ENCODE measurements at regions not wholly inside any gene's neighbourhood (a gene's known extent, or its start where the extent isn't known, plus 50 kb on each side); places are given as distances from the start of the nearest gene placed in this dataset.

DNA sequence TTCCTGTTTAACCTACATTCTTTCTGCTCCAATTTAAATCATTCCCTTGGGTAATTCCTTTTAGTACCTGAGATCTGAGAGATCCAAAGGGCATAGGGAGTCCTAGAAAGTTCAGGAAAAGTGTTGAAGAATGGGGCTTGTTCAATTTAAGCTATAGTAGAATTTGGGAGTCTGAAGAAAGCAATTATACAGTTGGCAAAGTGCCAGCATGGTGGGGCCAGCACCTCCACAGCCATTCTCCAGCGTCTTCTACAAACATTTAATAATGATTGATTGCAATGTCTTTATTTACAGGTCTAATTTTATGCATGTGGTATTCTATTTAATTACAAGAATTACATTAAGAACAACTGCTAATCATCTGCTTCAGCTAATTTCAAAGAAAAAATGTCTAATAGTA is 957.7 kb upstream of the GYPC start:
- intact Hi-C loops (cut with micrococcal nuclease; ENCODE audit: unreplicated experiment) = no loop called here
- DNase-seq (ENCODE audit: low read depth, low spot score) (no peak), FAIRE-seq (no peak), ATAC-seq (no peak)
- Histone ChIP-seq H3K4me1 (ENCODE audit: control insufficient read depth, insufficient read depth, low read length) (no peaks in the 10 kb centered on the region), H3K79me2 (ENCODE audit: control insufficient read depth, insufficient read depth, low read length) (no peaks in the 10 kb centered on the region), H3K27me3 (replicated peaks in 1 of 2; ENCODE audit: control insufficient read depth in 2 of 2, insufficient read depth in 2 of 2, low read length in 1 of 2) (no peaks in the 10 kb centered on the region), H4K20me1 (ENCODE audit: control insufficient read depth, insufficient read depth) (no peaks in the 10 kb centered on the region), H3K4me2 (ENCODE audit: control insufficient read depth, insufficient read depth) (no peak overlapping the region), H3K9me3 (replicated peaks; ENCODE audit: control insufficient read depth, insufficient read depth, low read length) (no peaks in the 10 kb centered on the region), H2AFZ (ENCODE audit: control insufficient read depth, low read depth, low read length) (no peak overlapping the region), H3K4me3 (no peak overlapping the region), H3K9ac (ENCODE audit: control insufficient read depth, insufficient read depth, low read length) (no peak overlapping the region), H3K36me3 (ENCODE audit: control insufficient read depth in 2 of 2, insufficient read depth in 2 of 2, low read length in 1 of 2) (no peaks in the 10 kb centered on the region), H3K27ac (ENCODE audit: control insufficient read depth, insufficient read depth) (no peak overlapping the region)
- TF ChIP-seq, protein P1, sequence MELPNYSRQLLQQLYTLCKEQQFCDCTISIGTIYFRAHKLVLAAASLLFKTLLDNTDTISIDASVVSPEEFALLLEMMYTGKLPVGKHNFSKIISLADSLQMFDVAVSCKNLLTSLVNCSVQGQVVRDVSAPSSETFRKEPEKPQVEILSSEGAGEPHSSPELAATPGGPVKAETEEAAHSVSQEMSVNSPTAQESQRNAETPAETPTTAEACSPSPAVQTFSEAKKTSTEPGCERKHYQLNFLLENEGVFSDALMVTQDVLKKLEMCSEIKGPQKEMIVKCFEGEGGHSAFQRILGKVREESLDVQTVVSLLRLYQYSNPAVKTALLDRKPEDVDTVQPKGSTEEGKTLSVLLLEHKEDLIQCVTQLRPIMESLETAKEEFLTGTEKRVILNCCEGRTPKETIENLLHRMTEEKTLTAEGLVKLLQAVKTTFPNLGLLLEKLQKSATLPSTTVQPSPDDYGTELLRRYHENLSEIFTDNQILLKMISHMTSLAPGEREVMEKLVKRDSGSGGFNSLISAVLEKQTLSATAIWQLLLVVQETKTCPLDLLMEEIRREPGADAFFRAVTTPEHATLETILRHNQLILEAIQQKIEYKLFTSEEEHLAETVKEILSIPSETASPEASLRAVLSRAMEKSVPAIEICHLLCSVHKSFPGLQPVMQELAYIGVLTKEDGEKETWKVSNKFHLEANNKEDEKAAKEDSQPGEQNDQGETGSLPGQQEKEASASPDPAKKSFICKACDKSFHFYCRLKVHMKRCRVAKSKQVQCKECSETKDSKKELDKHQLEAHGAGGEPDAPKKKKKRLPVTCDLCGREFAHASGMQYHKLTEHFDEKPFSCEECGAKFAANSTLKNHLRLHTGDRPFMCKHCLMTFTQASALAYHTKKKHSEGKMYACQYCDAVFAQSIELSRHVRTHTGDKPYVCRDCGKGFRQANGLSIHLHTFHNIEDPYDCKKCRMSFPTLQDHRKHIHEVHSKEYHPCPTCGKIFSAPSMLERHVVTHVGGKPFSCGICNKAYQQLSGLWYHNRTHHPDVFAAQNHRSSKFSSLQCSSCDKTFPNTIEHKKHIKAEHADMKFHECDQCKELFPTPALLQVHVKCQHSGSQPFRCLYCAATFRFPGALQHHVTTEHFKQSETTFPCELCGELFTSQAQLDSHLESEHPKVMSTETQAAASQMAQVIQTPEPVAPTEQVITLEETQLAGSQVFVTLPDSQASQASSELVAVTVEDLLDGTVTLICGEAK (IDR thresholded peaks at IDR 0.05; ENCODE audit: borderline replicate concordance) = no peak
- TF ChIP-seq RAD51 (IDR thresholded peaks at IDR 0.05) = no peak
- 0% methylated on average over 1 of the region's 1 CpG for WGBS (ENCODE audit: insufficient coverage, insufficient replicate concordance, low lambda C conversion rate, missing lambda C conversion rate)
- SMC1A ChIA-PET (ENCODE audit: uncharacterized antibody, unreplicated experiment) = no interaction called here
- RAD21 ChIA-PET (ENCODE audit: unreplicated experiment) = no interaction called here
- in situ Hi-C loops (cut with MboI) = no loop called here
- no TSS peak for BruUV-seq (replicated peaks)
- POLR2A ChIA-PET = no interaction called here
- CTCF ChIA-PET = interaction anchor here (0.6 kb wide), 1 partner anchor 953 kb away, joined by 3 read pairs; no protein-coding TSS in a partner anchor

DNA sequence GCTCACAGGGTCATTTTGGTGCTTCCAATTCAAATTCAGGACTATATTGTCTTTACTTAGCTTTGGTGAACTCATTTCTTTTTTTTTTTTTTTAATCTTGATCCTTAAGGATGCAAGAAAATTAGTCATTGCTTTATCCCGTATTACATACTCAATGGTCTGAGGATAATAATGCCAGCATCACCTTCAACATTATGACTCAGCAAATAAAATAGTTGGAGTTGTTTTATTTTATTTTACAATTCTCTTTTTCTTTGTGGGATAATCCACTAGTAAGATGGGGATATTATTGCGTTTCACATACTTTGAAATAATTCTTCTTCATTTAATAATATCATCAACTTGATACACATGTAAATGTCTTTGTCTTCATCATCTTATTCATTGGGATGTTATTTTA is 954.9 kb upstream of the GYPC start:
- Histone ChIP-seq H2AFZ (ENCODE audit: control insufficient read depth, low read depth, low read length) (no peak overlapping the region), H4K20me1 (ENCODE audit: control insufficient read depth, insufficient read depth) (no peaks in the 10 kb centered on the region), H3K4me2 (ENCODE audit: control insufficient read depth, insufficient read depth) (no peak overlapping the region), H3K27ac (ENCODE audit: control insufficient read depth, insufficient read depth) (no peak overlapping the region), H3K4me3 (no peak overlapping the region), H3K9ac (ENCODE audit: control insufficient read depth, insufficient read depth, low read length) (no peak overlapping the region), H3K36me3 (ENCODE audit: control insufficient read depth in 2 of 2, insufficient read depth in 2 of 2, low read length in 1 of 2) (no peaks in the 10 kb centered on the region), H3K9me3 (replicated peaks; ENCODE audit: control insufficient read depth, insufficient read depth, low read length) (no peaks in the 10 kb centered on the region), H3K27me3 (replicated peaks in 1 of 2; ENCODE audit: control insufficient read depth in 2 of 2, insufficient read depth in 2 of 2, low read length in 1 of 2) (no peaks in the 10 kb centered on the region), H3K4me1 (ENCODE audit: control insufficient read depth, insufficient read depth, low read length) (no peaks in the 10 kb centered on the region), H3K79me2 (ENCODE audit: control insufficient read depth, insufficient read depth, low read length) (no peaks in the 10 kb centered on the region)
- DNase-seq (ENCODE audit: low read depth, low spot score) (no peak), FAIRE-seq (no peak), ATAC-seq (no peak)
- intact Hi-C loops (cut with micrococcal nuclease; ENCODE audit: unreplicated experiment) = no loop called here
- ChIA-PET CTCF (interaction anchor here (0.7 to 0.9 kb wide), 2 partner anchors 184 to 1257 kb away, joined by 3 to 6 read pairs; no protein-coding TSS in a partner anchor), RAD21 (ENCODE audit: unreplicated experiment) (no interaction called here), POLR2A (no interaction called here), SMC1A (ENCODE audit: uncharacterized antibody, unreplicated experiment) (no interaction called here)
- BruUV-seq (replicated peaks) = no TSS peak
- in situ Hi-C loops (cut with MboI) = no loop called here
- WGBS (ENCODE audit: insufficient coverage, insufficient replicate concordance, low lambda C conversion rate, missing lambda C conversion rate) = 17% methylated on average over 2 of the region's 2 CpGs
- TF ChIP-seq YY1 (IDR thresholded peaks at IDR 0.05; ENCODE audit: low read depth, low read length) = no peak
- TF ChIP-seq, protein P2, sequence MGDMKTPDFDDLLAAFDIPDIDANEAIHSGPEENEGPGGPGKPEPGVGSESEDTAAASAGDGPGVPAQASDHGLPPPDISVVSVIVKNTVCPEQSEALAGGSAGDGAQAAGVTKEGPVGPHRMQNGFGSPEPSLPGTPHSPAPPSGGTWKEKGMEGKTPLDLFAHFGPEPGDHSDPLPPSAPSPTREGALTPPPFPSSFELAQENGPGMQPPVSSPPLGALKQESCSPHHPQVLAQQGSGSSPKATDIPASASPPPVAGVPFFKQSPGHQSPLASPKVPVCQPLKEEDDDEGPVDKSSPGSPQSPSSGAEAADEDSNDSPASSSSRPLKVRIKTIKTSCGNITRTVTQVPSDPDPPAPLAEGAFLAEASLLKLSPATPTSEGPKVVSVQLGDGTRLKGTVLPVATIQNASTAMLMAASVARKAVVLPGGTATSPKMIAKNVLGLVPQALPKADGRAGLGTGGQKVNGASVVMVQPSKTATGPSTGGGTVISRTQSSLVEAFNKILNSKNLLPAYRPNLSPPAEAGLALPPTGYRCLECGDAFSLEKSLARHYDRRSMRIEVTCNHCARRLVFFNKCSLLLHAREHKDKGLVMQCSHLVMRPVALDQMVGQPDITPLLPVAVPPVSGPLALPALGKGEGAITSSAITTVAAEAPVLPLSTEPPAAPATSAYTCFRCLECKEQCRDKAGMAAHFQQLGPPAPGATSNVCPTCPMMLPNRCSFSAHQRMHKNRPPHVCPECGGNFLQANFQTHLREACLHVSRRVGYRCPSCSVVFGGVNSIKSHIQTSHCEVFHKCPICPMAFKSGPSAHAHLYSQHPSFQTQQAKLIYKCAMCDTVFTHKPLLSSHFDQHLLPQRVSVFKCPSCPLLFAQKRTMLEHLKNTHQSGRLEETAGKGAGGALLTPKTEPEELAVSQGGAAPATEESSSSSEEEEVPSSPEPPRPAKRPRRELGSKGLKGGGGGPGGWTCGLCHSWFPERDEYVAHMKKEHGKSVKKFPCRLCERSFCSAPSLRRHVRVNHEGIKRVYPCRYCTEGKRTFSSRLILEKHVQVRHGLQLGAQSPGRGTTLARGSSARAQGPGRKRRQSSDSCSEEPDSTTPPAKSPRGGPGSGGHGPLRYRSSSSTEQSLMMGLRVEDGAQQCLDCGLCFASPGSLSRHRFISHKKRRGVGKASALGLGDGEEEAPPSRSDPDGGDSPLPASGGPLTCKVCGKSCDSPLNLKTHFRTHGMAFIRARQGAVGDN (IDR thresholded peaks at IDR 0.05) = no peak
- TF ChIP-seq, protein P3, sequence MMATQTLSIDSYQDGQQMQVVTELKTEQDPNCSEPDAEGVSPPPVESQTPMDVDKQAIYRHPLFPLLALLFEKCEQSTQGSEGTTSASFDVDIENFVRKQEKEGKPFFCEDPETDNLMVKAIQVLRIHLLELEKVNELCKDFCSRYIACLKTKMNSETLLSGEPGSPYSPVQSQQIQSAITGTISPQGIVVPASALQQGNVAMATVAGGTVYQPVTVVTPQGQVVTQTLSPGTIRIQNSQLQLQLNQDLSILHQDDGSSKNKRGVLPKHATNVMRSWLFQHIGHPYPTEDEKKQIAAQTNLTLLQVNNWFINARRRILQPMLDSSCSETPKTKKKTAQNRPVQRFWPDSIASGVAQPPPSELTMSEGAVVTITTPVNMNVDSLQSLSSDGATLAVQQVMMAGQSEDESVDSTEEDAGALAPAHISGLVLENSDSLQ (IDR thresholded peaks at IDR 0.05) = no peak
- no peak for TF ChIP-seq WRNIP1 (IDR thresholded peaks at IDR 0.05; ENCODE audit: borderline replicate concordance, low read depth, low read length)
- no peak for TF ChIP-seq MTA3 (IDR thresholded peaks at IDR 0.05; ENCODE audit: borderline replicate concordance, low read length)
- TF ChIP-seq NRF1 (conservative IDR thresholded peaks at IDR 0.05; ENCODE audit: low read depth, low read length) = no peak
- no peak for TF ChIP-seq STAT1 (conservative IDR thresholded peaks at IDR 0.05)
- TF ChIP-seq NR2F1 (conservative IDR thresholded peaks at IDR 0.05) = no peak

All from GM12878 (cell line).